ENCODE measurements at regions not wholly inside any gene's neighbourhood (a gene's known extent, or its start where the extent isn't known, plus 50 kb on each side); places are given as distances from the start of the nearest gene placed in this dataset.

DNA sequence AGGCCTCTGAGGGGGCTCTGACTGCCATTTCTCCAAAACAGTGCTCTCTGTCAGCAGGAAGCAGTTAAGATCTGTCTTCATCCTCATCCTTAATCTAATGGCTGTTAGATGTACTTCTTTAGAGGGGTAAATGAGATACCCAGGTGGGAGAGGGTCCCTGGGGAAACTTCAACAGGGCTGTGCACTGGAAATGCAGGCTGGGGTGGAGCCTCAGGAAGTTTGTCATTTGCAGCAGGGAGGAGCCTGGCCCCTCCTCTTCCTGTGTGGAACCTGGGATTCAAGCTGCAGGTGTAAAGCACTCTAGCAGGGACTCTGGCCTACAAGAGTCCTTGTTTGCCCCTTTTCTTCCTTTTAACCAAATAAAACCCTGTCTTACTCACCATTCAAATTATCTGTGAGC lies 1173.6 kb downstream of the OTOL1 start:
- TF ChIP-seq, protein P1, sequence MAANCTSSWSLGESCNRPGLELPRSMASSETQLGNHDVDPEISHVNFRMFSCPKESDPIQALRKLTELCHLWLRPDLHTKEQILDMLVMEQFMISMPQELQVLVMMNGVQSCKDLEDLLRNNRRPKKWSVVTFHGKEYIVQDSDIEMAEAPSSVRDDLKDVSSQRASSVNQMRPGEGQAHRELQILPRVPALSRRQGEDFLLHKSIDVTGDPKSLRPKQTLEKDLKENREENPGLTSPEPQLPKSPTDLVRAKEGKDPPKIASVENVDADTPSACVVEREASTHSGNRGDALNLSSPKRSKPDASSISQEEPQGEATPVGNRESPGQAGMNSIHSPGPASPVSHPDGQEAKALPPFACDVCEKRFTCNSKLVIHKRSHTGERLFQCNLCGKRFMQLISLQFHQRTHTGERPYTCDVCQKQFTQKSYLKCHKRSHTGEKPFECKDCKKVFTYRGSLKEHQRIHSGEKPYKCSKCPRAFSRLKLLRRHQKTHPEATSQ (tag by site-specific recombination; IDR thresholded peaks at IDR 0.05), result no peak
- TF ChIP-seq ZNF558 (tag by site-specific recombination; IDR thresholded peaks at IDR 0.05), result no peak
- no peak for TF ChIP-seq SCRT1 (tag by site-specific recombination; IDR thresholded peaks at IDR 0.05; ENCODE audit: borderline replicate concordance)
- TF ChIP-seq, protein P2, sequence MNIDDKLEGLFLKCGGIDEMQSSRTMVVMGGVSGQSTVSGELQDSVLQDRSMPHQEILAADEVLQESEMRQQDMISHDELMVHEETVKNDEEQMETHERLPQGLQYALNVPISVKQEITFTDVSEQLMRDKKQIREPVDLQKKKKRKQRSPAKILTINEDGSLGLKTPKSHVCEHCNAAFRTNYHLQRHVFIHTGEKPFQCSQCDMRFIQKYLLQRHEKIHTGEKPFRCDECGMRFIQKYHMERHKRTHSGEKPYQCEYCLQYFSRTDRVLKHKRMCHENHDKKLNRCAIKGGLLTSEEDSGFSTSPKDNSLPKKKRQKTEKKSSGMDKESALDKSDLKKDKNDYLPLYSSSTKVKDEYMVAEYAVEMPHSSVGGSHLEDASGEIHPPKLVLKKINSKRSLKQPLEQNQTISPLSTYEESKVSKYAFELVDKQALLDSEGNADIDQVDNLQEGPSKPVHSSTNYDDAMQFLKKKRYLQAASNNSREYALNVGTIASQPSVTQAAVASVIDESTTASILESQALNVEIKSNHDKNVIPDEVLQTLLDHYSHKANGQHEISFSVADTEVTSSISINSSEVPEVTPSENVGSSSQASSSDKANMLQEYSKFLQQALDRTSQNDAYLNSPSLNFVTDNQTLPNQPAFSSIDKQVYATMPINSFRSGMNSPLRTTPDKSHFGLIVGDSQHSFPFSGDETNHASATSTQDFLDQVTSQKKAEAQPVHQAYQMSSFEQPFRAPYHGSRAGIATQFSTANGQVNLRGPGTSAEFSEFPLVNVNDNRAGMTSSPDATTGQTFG (tag by site-specific recombination; IDR thresholded peaks at IDR 0.05; ENCODE audit: borderline replicate concordance), result no peak
- no peak for TF ChIP-seq ZNF354C (tag by site-specific recombination; IDR thresholded peaks at IDR 0.05; ENCODE audit: borderline replicate concordance, low read depth)
- no peak for TF ChIP-seq ZNF211 (tag by site-specific recombination; IDR thresholded peaks at IDR 0.05; ENCODE audit: low read depth)
- TF ChIP-seq, protein P3, sequence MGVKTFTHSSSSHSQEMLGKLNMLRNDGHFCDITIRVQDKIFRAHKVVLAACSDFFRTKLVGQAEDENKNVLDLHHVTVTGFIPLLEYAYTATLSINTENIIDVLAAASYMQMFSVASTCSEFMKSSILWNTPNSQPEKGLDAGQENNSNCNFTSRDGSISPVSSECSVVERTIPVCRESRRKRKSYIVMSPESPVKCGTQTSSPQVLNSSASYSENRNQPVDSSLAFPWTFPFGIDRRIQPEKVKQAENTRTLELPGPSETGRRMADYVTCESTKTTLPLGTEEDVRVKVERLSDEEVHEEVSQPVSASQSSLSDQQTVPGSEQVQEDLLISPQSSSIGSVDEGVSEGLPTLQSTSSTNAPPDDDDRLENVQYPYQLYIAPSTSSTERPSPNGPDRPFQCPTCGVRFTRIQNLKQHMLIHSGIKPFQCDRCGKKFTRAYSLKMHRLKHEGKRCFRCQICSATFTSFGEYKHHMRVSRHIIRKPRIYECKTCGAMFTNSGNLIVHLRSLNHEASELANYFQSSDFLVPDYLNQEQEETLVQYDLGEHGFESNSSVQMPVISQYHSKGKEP (tag by site-specific recombination; IDR thresholded peaks at IDR 0.05), result no peak
